ENCODE measurements at regions not wholly inside any gene's neighbourhood (a gene's known extent, or its start where the extent isn't known, plus 50 kb on each side); places are given as distances from the start of the nearest gene placed in this dataset.

GRCh38 chr9:116059466-116059865, 94.1 kb upstream of the PAPPA start:
- no peaks in the 10 kb centered on the region for H3K9me3 Mint-ChIP-seq
- TF ChIP-seq MXD4 (CRISPR knock-in tag; IDR thresholded peaks at IDR 0.05; ENCODE audit: borderline replicate concordance) (no peak), SMAD3 (CRISPR knock-in tag; IDR thresholded peaks at IDR 0.05; ENCODE audit: borderline replicate concordance) (no peak), CDX4 (CRISPR knock-in tag; IDR thresholded peaks at IDR 0.05; ENCODE audit: borderline replicate concordance) (no peak), OVOL2 (CRISPR knock-in tag; IDR thresholded peaks at IDR 0.05; ENCODE audit: borderline replicate concordance) (no peak), ZNF317 (CRISPR knock-in tag; IDR thresholded peaks at IDR 0.05; ENCODE audit: borderline replicate concordance, low read depth) (no peak), NFATC4 (CRISPR knock-in tag; IDR thresholded peaks at IDR 0.05) (no peak), FOXJ3 (CRISPR knock-in tag; IDR thresholded peaks at IDR 0.05; ENCODE audit: borderline replicate concordance) (no peak), ERG (CRISPR knock-in tag; IDR thresholded peaks at IDR 0.05) (no peak), EMX1 (CRISPR knock-in tag; IDR thresholded peaks at IDR 0.05) (no peak), FOXP1 (CRISPR knock-in tag; IDR thresholded peaks at IDR 0.05; ENCODE audit: borderline replicate concordance) (no peak), ATF2 (CRISPR knock-in tag; IDR thresholded peaks at IDR 0.05; ENCODE audit: borderline replicate concordance, low read depth) (no peak), ZNF281 (CRISPR knock-in tag; IDR thresholded peaks at IDR 0.05) (no peak)
- TF ChIP-seq, protein P1, sequence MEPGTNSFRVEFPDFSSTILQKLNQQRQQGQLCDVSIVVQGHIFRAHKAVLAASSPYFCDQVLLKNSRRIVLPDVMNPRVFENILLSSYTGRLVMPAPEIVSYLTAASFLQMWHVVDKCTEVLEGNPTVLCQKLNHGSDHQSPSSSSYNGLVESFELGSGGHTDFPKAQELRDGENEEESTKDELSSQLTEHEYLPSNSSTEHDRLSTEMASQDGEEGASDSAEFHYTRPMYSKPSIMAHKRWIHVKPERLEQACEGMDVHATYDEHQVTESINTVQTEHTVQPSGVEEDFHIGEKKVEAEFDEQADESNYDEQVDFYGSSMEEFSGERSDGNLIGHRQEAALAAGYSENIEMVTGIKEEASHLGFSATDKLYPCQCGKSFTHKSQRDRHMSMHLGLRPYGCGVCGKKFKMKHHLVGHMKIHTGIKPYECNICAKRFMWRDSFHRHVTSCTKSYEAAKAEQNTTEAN (CRISPR knock-in tag; IDR thresholded peaks at IDR 0.05): no peak
- TF ChIP-seq, protein P2, sequence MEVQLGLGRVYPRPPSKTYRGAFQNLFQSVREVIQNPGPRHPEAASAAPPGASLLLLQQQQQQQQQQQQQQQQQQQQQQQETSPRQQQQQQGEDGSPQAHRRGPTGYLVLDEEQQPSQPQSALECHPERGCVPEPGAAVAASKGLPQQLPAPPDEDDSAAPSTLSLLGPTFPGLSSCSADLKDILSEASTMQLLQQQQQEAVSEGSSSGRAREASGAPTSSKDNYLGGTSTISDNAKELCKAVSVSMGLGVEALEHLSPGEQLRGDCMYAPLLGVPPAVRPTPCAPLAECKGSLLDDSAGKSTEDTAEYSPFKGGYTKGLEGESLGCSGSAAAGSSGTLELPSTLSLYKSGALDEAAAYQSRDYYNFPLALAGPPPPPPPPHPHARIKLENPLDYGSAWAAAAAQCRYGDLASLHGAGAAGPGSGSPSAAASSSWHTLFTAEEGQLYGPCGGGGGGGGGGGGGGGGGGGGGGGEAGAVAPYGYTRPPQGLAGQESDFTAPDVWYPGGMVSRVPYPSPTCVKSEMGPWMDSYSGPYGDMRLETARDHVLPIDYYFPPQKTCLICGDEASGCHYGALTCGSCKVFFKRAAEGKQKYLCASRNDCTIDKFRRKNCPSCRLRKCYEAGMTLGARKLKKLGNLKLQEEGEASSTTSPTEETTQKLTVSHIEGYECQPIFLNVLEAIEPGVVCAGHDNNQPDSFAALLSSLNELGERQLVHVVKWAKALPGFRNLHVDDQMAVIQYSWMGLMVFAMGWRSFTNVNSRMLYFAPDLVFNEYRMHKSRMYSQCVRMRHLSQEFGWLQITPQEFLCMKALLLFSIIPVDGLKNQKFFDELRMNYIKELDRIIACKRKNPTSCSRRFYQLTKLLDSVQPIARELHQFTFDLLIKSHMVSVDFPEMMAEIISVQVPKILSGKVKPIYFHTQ (CRISPR knock-in tag; IDR thresholded peaks at IDR 0.05): no peak
- TF ChIP-seq, protein P3, sequence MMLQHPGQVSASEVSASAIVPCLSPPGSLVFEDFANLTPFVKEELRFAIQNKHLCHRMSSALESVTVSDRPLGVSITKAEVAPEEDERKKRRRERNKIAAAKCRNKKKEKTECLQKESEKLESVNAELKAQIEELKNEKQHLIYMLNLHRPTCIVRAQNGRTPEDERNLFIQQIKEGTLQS (CRISPR knock-in tag; conservative IDR thresholded peaks at IDR 0.05): no peak
- DNase-seq (ENCODE audit: low spot score) (no peak), ATAC-seq (no peak)
- no peak overlapping the region for H3K4me3 Mint-ChIP-seq
- H3K4me1 Mint-ChIP-seq: 0 out of 2 replicates have a peak, but pooled peaks cover 3% of the 10 kb centered on the region
- H3K27me3 Mint-ChIP-seq (ENCODE audit: low read depth): no peaks in the 10 kb centered on the region
- no peaks in the 10 kb centered on the region for H3K36me3 Mint-ChIP-seq
- H3K27ac Mint-ChIP-seq: no peak overlapping the region
- POLR2A ChIA-PET: no interaction called here
- CTCF ChIA-PET: no interaction called here
